Transverse colon (tissue), 4 donors: ENCODE measurements at regions not wholly inside any gene's neighbourhood (a gene's known extent, or its start where the extent isn't known, plus 50 kb on each side); places are given as distances from the start of the nearest gene placed in this dataset.
A peak's percentile ranks its signal among the peaks of the same experiment; 100 is the strongest.

Source experiments
- DNase-seq: peaks from one replicate; pipeline ENCODE4 v3.0.0-alpha.2; 2019
- H3K27ac ChIP-seq, 4 donors: fragments of 200-600 bp; sonication (generic); 2 replicates each; pipeline ENCODE4 v1.5.1; 2016 to 2018; ENCODE audit warnings: inconsistent platforms in 4 of 4
- H3K27me3 ChIP-seq: fragments of 200-600 bp; sonication (generic); 2 replicates; pipeline ENCODE4 v1.5.1; 2017; ENCODE audit warnings: inconsistent platforms
- H3K36me3 ChIP-seq, 4 donors: fragments of 200-600 bp; sonication (generic); 2 replicates each; pipeline ENCODE4 v1.5.1; 2017 to 2019; ENCODE audit warnings: inconsistent platforms in 4 of 4
- H3K4me1 ChIP-seq, 4 donors: fragments of 200-600 bp; sonication (generic); 2 replicates each; pipeline ENCODE4 v1.5.1; 2017 to 2020; ENCODE audit warnings: inconsistent platforms in 4 of 4
- H3K4me3 ChIP-seq, 4 donors: fragments of 200-600 bp; sonication (generic); 1 replicate in 1 of 4; 2 replicates in 3 of 4; pipeline versions ENCODE4 v1.5.1 to v1.6.1; 2017 to 2019; ENCODE audit warnings: inconsistent platforms in 4 of 4
- H3K9me3 ChIP-seq, 2 donors: fragments of 200-600 bp; sonication (generic); 2 replicates each; pipeline ENCODE4 v1.5.1; 2017 to 2019; ENCODE audit warnings: inconsistent platforms in 2 of 2
- CTCF ChIP-seq, 5 experiments: fragments of 200-600 bp in 3 of 5; fragments of 450-650 bp in 2 of 5; sonication (generic) in 3 of 5; IDR thresholded peaks; 1 replicate in 2 of 5; 2 replicates in 3 of 5; pipeline ENCODE4 v1.5.1; 2016 to 2017; ENCODE audit warnings: antibody characterized with exemption in 5 of 5, inconsistent platforms in 3 of 5, mild to moderate bottlenecking in 2 of 5, moderate library complexity in 1 of 5
- EP300 ChIP-seq: sonication (generic); formaldehyde crosslinking; IDR thresholded peaks from one replicate; pipeline ENCODE4 v1.6.1; 2017; ENCODE audit warnings: antibody characterized with exemption, low read depth
- POLR2A ChIP-seq: fragments of 450-650 bp; IDR thresholded peaks from one replicate; pipeline ENCODE4 v1.6.1; 2016; ENCODE audit warnings: antibody characterized with exemption, mild to moderate bottlenecking, moderate library complexity
- POLR2AphosphoS5 ChIP-seq, 3 donors: sonication (generic); formaldehyde crosslinking; IDR thresholded peaks; one replicate each; pipeline ENCODE4 v1.6.1; 2016; ENCODE audit warnings: antibody characterized with exemption in 3 of 3
- WGBS, 2 donors: methylation state at CpG; one replicate each; pipeline ENCODE4 v1.1.5; 2018; ENCODE audit warnings: low coverage in 1 of 2; 5-methylcytosine and 5-hydroxymethylcytosine counted together
- in situ Hi-C, 4 donors: fragments of 200-750 bp; cut with MboI; loops; one replicate each; pipeline versions ENCODE4 v1.15.0 to v1.15.1; 2017; ENCODE audit warnings: low sequenced_read_pairs in 3 of 4, low pct_ligation_motif_present in 1 of 4, low pct_unique_long_range_greater_than_20kb in 1 of 4
- intact Hi-C: fragments of 100-400 bp; cut with DNase I; formaldehyde crosslinking; loops from one replicate; pipeline ENCODE4 v1.15.1; 2023; ENCODE audit warnings: low total_unique reads

GRCh38 chr20:39890697-39891096 lies 798.3 kb downstream of the MAFB start:
- no peak for DNase-seq
- intact Hi-C loops (no loop called here), in situ Hi-C loops (loop anchor here (25.0 kb wide), 3 partner anchors 797 to 1072 kb away; partner anchors contain the start of gene MAFB (in 3 of the 4))
- no peaks in the 10 kb centered on the region for H3K9me3 ChIP-seq
- H3K4me3 ChIP-seq = no peak overlapping the region
- H3K27ac ChIP-seq = no peak overlapping the region
- H3K27me3 ChIP-seq = no peaks in the 10 kb centered on the region
- WGBS, 2 donors = 71 to 100% methylated on average over 1 of the region's 1 CpG
- H3K36me3 ChIP-seq = no peaks in the 10 kb centered on the region
- TF ChIP-seq POLR2AphosphoS5 (IDR thresholded peaks at IDR 0.05) = no peak
- H3K4me1 ChIP-seq = no peaks in the 10 kb centered on the region

- WGBS, 2 donors = 57 to 75% methylated on average over 2 of the region's 2 CpGs
- in situ Hi-C loops (loop anchor here (10.0 to 25.0 kb wide), 4 partner anchors 799 to 1074 kb away; partner anchors contain the start of gene MAFB (in 3 of the 4)), intact Hi-C loops (no loop called here)
- Histone ChIP-seq H3K4me1 (no peaks in the 10 kb centered on the region), H3K4me3 (no peak overlapping the region), H3K27ac (no peak overlapping the region), H3K9me3 (no peaks in the 10 kb centered on the region), H3K36me3 (no peaks in the 10 kb centered on the region), H3K27me3 (no peaks in the 10 kb centered on the region)
- DNase-seq = no peak
- no peak for TF ChIP-seq POLR2A
- TF ChIP-seq EP300 = no peak
Observed at GRCh38 chr20:39888310-39888709, 800.7 kb downstream of the MAFB start.

- no peaks in the 10 kb centered on the region for H3K36me3 ChIP-seq
- H3K4me3 ChIP-seq = no peak overlapping the region
- intact Hi-C loops (no loop called here), in situ Hi-C loops (loop anchor here (10.0 to 25.0 kb wide), 4 partner anchors 801 to 1076 kb away; partner anchors contain the start of gene MAFB (in 3 of the 4))
- H3K27ac ChIP-seq = no peak overlapping the region
- H3K4me1 ChIP-seq = no peaks in the 10 kb centered on the region
- no peak for TF ChIP-seq EP300
- no peak for TF ChIP-seq POLR2A
- TF ChIP-seq POLR2AphosphoS5 (IDR thresholded peaks at IDR 0.05) = no peak
- TF ChIP-seq CTCF (IDR thresholded peaks at IDR 0.05) = no peak
- WGBS, 2 donors = 50 to 59% methylated on average over 1 to 3 of the region's 3 CpGs
- DNase-seq = peak; percentile 14
- H3K27me3 ChIP-seq = no peaks in the 10 kb centered on the region
- no peaks in the 10 kb centered on the region for H3K9me3 ChIP-seq
Observed at GRCh38 chr20:39886650-39887190, 802.3 kb downstream of the MAFB start.

GRCh38 chr20:39885975-39886649 lies 802.9 kb downstream of the MAFB start:
- Histone ChIP-seq H3K27me3 (no peaks in the 10 kb centered on the region), H3K4me1 (no peaks in the 10 kb centered on the region), H3K27ac (no peak overlapping the region), H3K36me3 (no peaks in the 10 kb centered on the region), H3K9me3 (no peaks in the 10 kb centered on the region), H3K4me3 (no peak overlapping the region)
- TF ChIP-seq EP300 (no peak), CTCF (IDR thresholded peaks at IDR 0.05) (peak; percentile 34 to 46 (median 35))
- peak; percentile 47 for DNase-seq
- in situ Hi-C loops (loop anchor here (10.0 to 25.0 kb wide), 4 partner anchors 801 to 1076 kb away; partner anchors contain the start of gene MAFB (in 3 of the 4)), intact Hi-C loops (no loop called here)
- 36 to 48% methylated on average over 4 to 7 of the region's 7 CpGs for WGBS, 2 donors

- Histone ChIP-seq H3K4me3 (no peak overlapping the region), H3K27ac (no peak overlapping the region), H3K4me1 (peaks cover 0 to 1% (median 0%) of the 10 kb centered on the region in 4 donors), H3K36me3 (no peaks in the 10 kb centered on the region), H3K27me3 (no peaks in the 10 kb centered on the region), H3K9me3 (no peaks in the 10 kb centered on the region)
- in situ Hi-C loops = loop anchor here (10.0 to 25.0 kb wide), 4 partner anchors 804 to 1079 kb away; partner anchors contain the start of gene MAFB (in 3 of the 4)
- TF ChIP-seq POLR2AphosphoS5 (IDR thresholded peaks at IDR 0.05) (no peak), EP300 (no peak), POLR2A (no peak), CTCF (IDR thresholded peaks at IDR 0.05) (no peak)
- no peak for DNase-seq
- intact Hi-C loops = no loop called here
- 40 to 75% methylated on average over 1 of the region's 1 CpG for WGBS, 2 donors
Observed at GRCh38 chr20:39882806-39883205, 806.2 kb downstream of the MAFB start.
